MM.1S (cell line): ENCODE measurements at regions not wholly inside any gene's neighbourhood (a gene's known extent, or its start where the extent isn't known, plus 50 kb on each side); places are given as distances from the start of the nearest gene placed in this dataset.
"Not testable (repeated sequence)": the region's sequence is repeated elsewhere in the genome, so short reads cannot be mapped to it uniquely, and the experiment has no call there.

Source experiments
- DNase-seq: peaks from one replicate; pipeline ENCODE4 v3.0.0-alpha.2; 2015
- H2AFZ ChIP-seq: fragments of 300-600 bp; sonication (generic); 2 replicates; pipeline ENCODE4 v1.6.0; 2016; ENCODE audit warnings: antibody characterized with exemption, low read length
- H3F3A ChIP-seq: fragments of 300-600 bp; sonication (generic); 2 replicates; pipeline ENCODE4 v1.6.1; 2016; ENCODE audit warnings: mild to moderate bottlenecking, antibody characterized with exemption, low read length, moderate library complexity, mixed read lengths; ENCODE audit not compliant: insufficient read depth
- H3K27ac ChIP-seq: fragments of 300-600 bp; sonication (generic); 2 replicates; pipeline ENCODE4 v1.5.1; 2016; ENCODE audit warnings: mild to moderate bottlenecking, low read length
- H3K27me3 ChIP-seq: fragments of 300-600 bp; sonication (generic); replicated peaks from 2 replicates; pipeline ENCODE4 v1.6.0; 2016; ENCODE audit warnings: low read length; ENCODE audit not compliant: insufficient read depth
- H3K36me3 ChIP-seq: fragments of 300-600 bp; sonication (generic); replicated peaks from 2 replicates; pipeline ENCODE4 v1.6.1; 2016; ENCODE audit warnings: mild to moderate bottlenecking, low read length, mixed read lengths; ENCODE audit not compliant: insufficient read depth
- H3K4me1 ChIP-seq: fragments of 300-600 bp; sonication (generic); 2 replicates; pipeline ENCODE4 v1.6.1; 2016; ENCODE audit warnings: low read length, mixed read lengths
- H3K4me2 ChIP-seq: fragments of 300-600 bp; sonication (generic); 2 replicates; pipeline ENCODE4 v1.6.0; 2016; ENCODE audit warnings: low read depth, low read length
- H3K4me3 ChIP-seq: fragments of 300-600 bp; sonication (generic); 2 replicates; pipeline ENCODE4 v1.5.1; 2016; ENCODE audit warnings: low read length, mixed read lengths
- H3K79me2 ChIP-seq: fragments of 300-600 bp; sonication (generic); 2 replicates; pipeline ENCODE4 v1.6.1; 2016; ENCODE audit warnings: mixed run types, low read length, mixed read lengths
- H3K9ac ChIP-seq: fragments of 300-600 bp; sonication (generic); 2 replicates; pipeline ENCODE4 v1.6.1; 2016; ENCODE audit warnings: low read length, mixed read lengths
- H3K9me2 ChIP-seq: fragments of 300-600 bp; sonication (generic); replicated peaks from 2 replicates; pipeline ENCODE4 v1.6.1; 2016; ENCODE audit warnings: mild to moderate bottlenecking, low read length, mixed read lengths; ENCODE audit not compliant: insufficient read depth
- H3K9me3 ChIP-seq: fragments of 300-600 bp; sonication (generic); replicated peaks from 2 replicates; pipeline ENCODE4 v1.6.1; 2016; ENCODE audit warnings: mild to moderate bottlenecking, low read length, mixed read lengths; ENCODE audit not compliant: insufficient read depth
- H4K20me1 ChIP-seq: fragments of 300-600 bp; sonication (generic); 2 replicates; pipeline ENCODE4 v1.6.1; 2016; ENCODE audit warnings: mild to moderate bottlenecking, low read length, moderate library complexity, mixed read lengths; ENCODE audit not compliant: insufficient read depth
- EZH2 ChIP-seq: fragments of 300-600 bp; sonication (generic); optimal IDR thresholded peaks from 2 replicates; pipeline ENCODE3; 2017; ENCODE audit warnings: low read depth, mild to moderate bottlenecking, antibody characterized with exemption, low read length, mixed read lengths
- EZH2phosphoT487 ChIP-seq: fragments of 300-600 bp; sonication (generic); IDR thresholded peaks from 2 replicates; pipeline ENCODE4 v1.6.1; 2018; ENCODE audit warnings: antibody characterized with exemption, low read length
- TF ChIP-seq, protein P1 (sequence below): fragments of 300-600 bp; sonication (generic); IDR thresholded peaks from 2 replicates; pipeline ENCODE4 v1.5.1; 2016; ENCODE audit warnings: antibody characterized with exemption, low read length, mixed read lengths

DNA sequence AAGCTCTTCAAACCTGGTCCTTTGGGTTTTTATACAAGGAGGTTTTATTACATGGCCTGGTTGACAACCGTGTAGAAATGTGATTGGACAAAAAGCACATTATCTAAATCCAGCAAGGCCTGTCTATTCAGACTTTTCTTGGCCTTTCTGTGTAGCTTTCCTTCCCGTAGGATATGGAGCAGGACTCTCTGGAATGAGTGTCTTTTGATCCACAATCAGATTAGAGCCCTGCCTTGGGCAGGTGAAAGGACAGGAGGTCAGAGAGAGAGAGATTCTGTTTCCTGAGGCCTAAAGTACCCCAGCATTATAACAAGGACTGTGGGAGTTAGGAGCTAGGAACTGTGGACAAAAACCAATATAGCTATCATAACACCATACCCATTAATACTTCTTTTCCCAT, 375.5 kb upstream of the RGS6 start:
- Histone ChIP-seq H3K4me3 (no peak overlapping the region), H3F3A (peaks cover 10% of the 10 kb centered on the region), H4K20me1 (no peaks in the 10 kb centered on the region), H3K27me3 (no peaks in the 10 kb centered on the region; the same call in 1 of the 2 replicates), H3K79me2 (no peaks in the 10 kb centered on the region; the same call in 1 of the 2 replicates), H3K9me3 (no peaks in the 10 kb centered on the region), H3K36me3 (no peaks in the 10 kb centered on the region), H3K27ac (no peak overlapping the region), H3K4me2 (no peak overlapping the region), H2AFZ (no peak overlapping the region), H3K9ac (no peak overlapping the region), H3K9me2 (no peaks in the 10 kb centered on the region), H3K4me1 (peaks cover 24% of the 10 kb centered on the region; the same call in 1 of the 2 replicates)
- TF ChIP-seq EZH2phosphoT487 (no peak), EZH2 (no peak)
- TF ChIP-seq, protein P1, sequence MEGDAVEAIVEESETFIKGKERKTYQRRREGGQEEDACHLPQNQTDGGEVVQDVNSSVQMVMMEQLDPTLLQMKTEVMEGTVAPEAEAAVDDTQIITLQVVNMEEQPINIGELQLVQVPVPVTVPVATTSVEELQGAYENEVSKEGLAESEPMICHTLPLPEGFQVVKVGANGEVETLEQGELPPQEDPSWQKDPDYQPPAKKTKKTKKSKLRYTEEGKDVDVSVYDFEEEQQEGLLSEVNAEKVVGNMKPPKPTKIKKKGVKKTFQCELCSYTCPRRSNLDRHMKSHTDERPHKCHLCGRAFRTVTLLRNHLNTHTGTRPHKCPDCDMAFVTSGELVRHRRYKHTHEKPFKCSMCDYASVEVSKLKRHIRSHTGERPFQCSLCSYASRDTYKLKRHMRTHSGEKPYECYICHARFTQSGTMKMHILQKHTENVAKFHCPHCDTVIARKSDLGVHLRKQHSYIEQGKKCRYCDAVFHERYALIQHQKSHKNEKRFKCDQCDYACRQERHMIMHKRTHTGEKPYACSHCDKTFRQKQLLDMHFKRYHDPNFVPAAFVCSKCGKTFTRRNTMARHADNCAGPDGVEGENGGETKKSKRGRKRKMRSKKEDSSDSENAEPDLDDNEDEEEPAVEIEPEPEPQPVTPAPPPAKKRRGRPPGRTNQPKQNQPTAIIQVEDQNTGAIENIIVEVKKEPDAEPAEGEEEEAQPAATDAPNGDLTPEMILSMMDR, result no peak
- DNase-seq, result no peak

DNA sequence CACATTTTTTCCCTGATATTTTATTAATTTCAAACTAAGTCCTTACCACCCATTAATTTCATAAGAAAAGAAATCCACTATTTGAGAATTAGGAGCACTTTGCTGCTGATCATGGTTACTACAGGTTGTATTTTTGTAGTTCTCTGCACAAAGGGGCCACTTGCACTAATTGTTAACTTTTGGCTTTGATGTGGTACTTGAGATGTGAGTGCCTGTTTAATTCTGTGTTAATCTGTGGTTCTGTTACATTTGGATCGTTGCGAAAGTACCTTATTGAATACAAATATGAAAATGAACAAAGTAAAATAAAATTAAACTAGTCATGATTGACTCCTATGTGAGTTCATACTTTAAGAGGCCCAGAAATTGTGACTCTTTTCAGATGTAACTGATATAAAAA, 374.9 kb upstream of the RGS6 start:
- no peak for TF ChIP-seq EZH2
- TF ChIP-seq EZH2phosphoT487, result no peak
- TF ChIP-seq, protein P1, result no peak
- no peaks in the 10 kb centered on the region for H3K36me3 ChIP-seq
- no peak overlapping the region for H2AFZ ChIP-seq
- H3K27ac ChIP-seq, result no peak overlapping the region
- H3K79me2 ChIP-seq, result no peaks in the 10 kb centered on the region; the same call in 1 of the 2 replicates
- H4K20me1 ChIP-seq, result no peaks in the 10 kb centered on the region
- no peak overlapping the region for H3K4me2 ChIP-seq
- H3K27me3 ChIP-seq, result no peaks in the 10 kb centered on the region; the same call in 1 of the 2 replicates
- H3F3A ChIP-seq, result peaks cover 10% of the 10 kb centered on the region
- H3K9me3 ChIP-seq, result no peaks in the 10 kb centered on the region
- H3K9ac ChIP-seq, result no peak overlapping the region
- no peak for DNase-seq
- no peaks in the 10 kb centered on the region for H3K9me2 ChIP-seq
- H3K4me1 ChIP-seq, result peaks cover 24% of the 10 kb centered on the region; the same call in 1 of the 2 replicates
- H3K4me3 ChIP-seq, result no peak overlapping the region

DNA sequence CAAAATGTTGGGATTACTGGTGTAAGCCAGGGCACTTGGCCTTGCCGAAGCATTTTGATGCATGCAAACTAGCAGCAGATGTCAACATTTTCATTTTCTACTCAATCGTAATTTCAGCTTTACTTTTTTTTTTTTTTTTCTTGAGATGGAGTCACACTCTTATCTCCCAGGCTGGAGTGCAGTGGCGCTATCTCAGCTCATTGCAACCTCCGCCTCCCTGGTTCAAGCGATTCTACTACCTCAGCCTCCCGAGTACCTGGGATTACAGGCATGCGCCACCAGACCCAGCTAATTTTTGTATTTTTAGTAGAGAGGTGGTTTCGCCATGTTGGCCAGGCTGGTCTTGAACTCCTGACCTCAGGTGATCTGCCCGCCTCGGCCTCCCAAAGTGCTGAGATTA, 373.3 kb upstream of the RGS6 start:
- not testable (repeated sequence) for H3K9me3 ChIP-seq, H2AFZ ChIP-seq

DNA sequence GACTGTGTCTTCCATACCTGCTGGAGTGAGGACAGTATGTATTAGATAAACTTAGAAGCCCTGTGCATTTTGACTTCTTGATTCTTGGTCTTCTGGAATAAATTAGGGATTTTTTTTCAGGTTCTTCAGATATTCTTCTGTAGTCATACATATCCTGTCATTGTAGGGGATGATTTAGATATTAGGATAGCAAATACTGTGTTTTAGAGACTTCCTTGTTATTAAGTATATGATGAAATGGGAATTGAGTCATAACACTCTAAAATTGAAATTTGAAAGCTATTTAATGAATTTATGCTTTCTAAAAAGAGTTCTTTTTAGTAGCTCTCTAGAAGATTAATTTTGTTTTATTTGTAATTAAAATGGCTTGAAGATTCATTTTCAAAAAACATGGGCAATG, 371.5 kb upstream of the RGS6 start:
- Histone ChIP-seq H2AFZ (no peak overlapping the region), H3F3A (no peaks in the 10 kb centered on the region), H4K20me1 (no peaks in the 10 kb centered on the region), H3K36me3 (no peaks in the 10 kb centered on the region), H3K27me3 (no peaks in the 10 kb centered on the region; the same call in 1 of the 2 replicates), H3K9me3 (no peaks in the 10 kb centered on the region), H3K4me2 (no peak overlapping the region), H3K9ac (no peak overlapping the region), H3K79me2 (no peaks in the 10 kb centered on the region; the same call in 1 of the 2 replicates), H3K9me2 (no peaks in the 10 kb centered on the region), H3K4me3 (no peak overlapping the region), H3K27ac (no peak overlapping the region), H3K4me1 (peaks cover 7% of the 10 kb centered on the region; the same call in 1 of the 2 replicates)
- DNase-seq, result no peak
- TF ChIP-seq, protein P1, result no peak
- TF ChIP-seq EZH2, result no peak
- TF ChIP-seq EZH2phosphoT487, result no peak

More for the DNA sequence above, 373.3 kb upstream of the RGS6 start:
- not testable (repeated sequence) for DNase-seq, H3K4me3 ChIP-seq, H3K9ac ChIP-seq, H3K36me3 ChIP-seq, H3K27ac ChIP-seq, H3K4me2 ChIP-seq, H3K79me2 ChIP-seq, H4K20me1 ChIP-seq, H3K9me2 ChIP-seq, H3K27me3 ChIP-seq
- peaks cover 10% of the 10 kb centered on the region for H3F3A ChIP-seq
- peaks cover 18% of the 10 kb centered on the region; the same call in 1 of the 2 replicates for H3K4me1 ChIP-seq
